Subcutaneous abdominal adipose tissue (tissue), 5 donors: ENCODE measurements at regions not wholly inside any gene's neighbourhood (a gene's known extent, or its start where the extent isn't known, plus 50 kb on each side); places are given as distances from the start of the nearest gene placed in this dataset.
"Not testable (repeated sequence)": the region's sequence is repeated elsewhere in the genome, so short reads cannot be mapped to it uniquely, and the experiment has no call there.

Experiments used
- H3K27ac ChIP-seq: one replicate; pipeline ENCODE4 v1.7.0; 2013; ENCODE audit warnings: low read depth, mild to moderate bottlenecking, inconsistent platforms, low read length, moderate library complexity
- H3K27me3 ChIP-seq, 5 donors: one replicate each; pipeline ENCODE4 v1.7.0; 2013; ENCODE audit warnings: low read length in 5 of 5, inconsistent platforms in 1 of 5; ENCODE audit not compliant: control insufficient read depth in 5 of 5, insufficient read depth in 4 of 5
- H3K36me3 ChIP-seq, 5 donors: one replicate each; pipeline ENCODE4 v1.7.0; 2013; ENCODE audit warnings: low read length in 5 of 5; ENCODE audit not compliant: control insufficient read depth in 5 of 5, insufficient read depth in 5 of 5
- H3K4me1 ChIP-seq, 5 donors: one replicate each; pipeline ENCODE4 v1.7.0; 2013; ENCODE audit warnings: low read length in 5 of 5, mild to moderate bottlenecking in 3 of 5, moderate library complexity in 1 of 5; ENCODE audit not compliant: control insufficient read depth in 5 of 5, insufficient read depth in 5 of 5
- H3K4me3 ChIP-seq, 5 donors: one replicate each; pipeline ENCODE4 v1.7.0; 2013; ENCODE audit warnings: low read length in 5 of 5, low read depth in 1 of 5
- H3K9ac ChIP-seq, 5 donors: one replicate each; pipeline ENCODE4 v1.7.0; 2013; ENCODE audit warnings: low read length in 5 of 5, mild to moderate bottlenecking in 4 of 5, moderate library complexity in 3 of 5
- H3K9me3 ChIP-seq, 5 donors: one replicate each; pipeline ENCODE4 v1.7.0; 2013; ENCODE audit warnings: low read length in 5 of 5; ENCODE audit not compliant: control insufficient read depth in 5 of 5
- donor health status: healthy.
- donor health status: healthy.
- donor health status: healthy.
- donor health status: healthy.
- donor health status: healthy.

- H3K9me3 ChIP-seq, result peaks cover 0 to under 1% (median 0%) of the 10 kb centered on the region in 5 donors
- H3K4me3 ChIP-seq, result no peak overlapping the region
- no peaks in the 10 kb centered on the region for H3K36me3 ChIP-seq
- H3K4me1 ChIP-seq, result no peaks in the 10 kb centered on the region
- no peaks in the 10 kb centered on the region for H3K27me3 ChIP-seq
- H3K9ac ChIP-seq, result no peak overlapping the region
- H3K27ac ChIP-seq, result no peak overlapping the region
Observed at GRCh38 chr1:189986516-189986915, 491.1 kb downstream of the BRINP3 start.

DNA sequence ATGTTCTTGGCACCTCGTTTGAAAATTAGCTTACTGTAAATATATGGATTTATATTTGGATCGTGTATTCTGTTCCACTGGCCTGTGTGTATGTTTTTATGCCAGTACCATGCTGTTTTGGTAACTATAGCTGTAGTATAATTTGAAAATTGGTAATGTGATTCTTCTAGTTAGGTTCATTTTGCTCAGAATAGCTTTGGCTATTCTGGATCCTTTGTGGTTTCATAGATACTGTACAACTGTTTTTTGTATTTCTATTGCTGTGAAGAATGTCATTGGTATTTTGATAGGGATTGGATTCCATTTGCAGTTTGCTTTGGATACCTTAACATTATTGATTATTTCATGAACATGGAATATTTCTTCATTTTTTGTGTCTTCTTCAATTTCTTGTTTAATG, 490.2 kb downstream of the BRINP3 start:
- no peaks in the 10 kb centered on the region for H3K36me3 ChIP-seq
- H3K27ac ChIP-seq, result no peak overlapping the region
- no peak overlapping the region for H3K4me3 ChIP-seq
- H3K9me3 ChIP-seq, result peaks cover 0 to 8% (median 3%) of the 10 kb centered on the region in 5 donors
- no peaks in the 10 kb centered on the region for H3K27me3 ChIP-seq
- H3K9ac ChIP-seq, result no peak overlapping the region
- no peaks in the 10 kb centered on the region for H3K4me1 ChIP-seq

- Histone ChIP-seq H3K4me1 (no peaks in the 10 kb centered on the region), H3K9me3 (peaks cover 5 to 13% (median 6%) of the 10 kb centered on the region in 5 donors), H3K36me3 (no peaks in the 10 kb centered on the region), H3K27me3 (no peaks in the 10 kb centered on the region), H3K9ac (no peak overlapping the region), H3K27ac (no peak overlapping the region), H3K4me3 (no peak overlapping the region)
Observed at GRCh38 chr1:189992856-189993255, 484.8 kb downstream of the BRINP3 start.

DNA sequence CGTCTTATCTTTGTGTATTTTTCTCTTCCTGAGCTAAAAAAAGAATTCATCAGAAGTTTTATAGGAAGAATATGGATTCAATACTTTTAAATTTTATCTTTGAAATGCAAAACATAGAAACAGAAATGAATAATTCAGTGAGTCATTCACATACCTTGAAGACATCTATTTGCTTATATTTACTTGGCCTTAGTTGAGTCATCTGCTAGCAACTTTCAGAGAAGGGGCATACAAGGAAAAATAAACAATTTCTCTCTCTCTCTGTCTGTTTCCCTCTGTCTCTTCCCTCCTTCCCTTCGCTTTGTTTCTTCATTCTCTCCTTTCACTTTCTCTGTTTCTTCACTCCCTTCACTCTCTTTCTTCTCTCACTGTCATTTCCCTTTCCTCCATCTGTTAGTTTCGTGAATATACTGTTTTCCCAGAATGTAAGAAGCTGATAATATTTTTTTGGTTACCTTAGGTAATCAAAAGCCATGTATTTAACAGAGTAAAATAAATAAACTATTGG, 477.2 kb downstream of the BRINP3 start:
- Histone ChIP-seq H3K27ac (no peak overlapping the region), H3K4me3 (no peak overlapping the region), H3K9me3 (no peaks in the 10 kb centered on the region), H3K9ac (no peak overlapping the region), H3K4me1 (no peaks in the 10 kb centered on the region), H3K27me3 (no peaks in the 10 kb centered on the region), H3K36me3 (no peaks in the 10 kb centered on the region)

DNA sequence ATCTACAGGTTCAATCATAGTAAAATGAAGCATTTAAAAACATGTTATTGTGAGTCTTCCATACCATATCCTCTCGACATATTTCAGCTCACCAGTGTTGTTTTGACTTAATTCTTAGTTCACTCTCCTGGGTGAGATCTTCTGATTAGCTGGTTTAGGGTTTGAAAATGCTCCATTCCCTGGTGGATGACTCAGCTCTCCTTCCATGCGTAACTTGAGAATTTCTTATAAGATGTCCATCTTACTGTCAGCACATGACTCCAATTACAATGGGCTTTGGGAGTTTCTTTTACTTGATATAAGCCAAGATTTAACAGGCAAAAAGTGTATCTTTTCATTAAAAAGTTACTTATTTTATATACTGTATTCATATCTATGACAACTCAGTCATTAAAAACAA, 476.5 kb downstream of the BRINP3 start:
- Histone ChIP-seq H3K9ac (no peak overlapping the region), H3K27ac (no peak overlapping the region), H3K9me3 (peaks cover 0 to 2% (median 0%) of the 10 kb centered on the region in 5 donors), H3K36me3 (no peaks in the 10 kb centered on the region), H3K27me3 (no peaks in the 10 kb centered on the region), H3K4me1 (no peaks in the 10 kb centered on the region), H3K4me3 (no peak overlapping the region)

GRCh38 chr1:190003376-190003775, 474.3 kb downstream of the BRINP3 start:
- Histone ChIP-seq H3K36me3 (no peaks in the 10 kb centered on the region), H3K27me3 (no peaks in the 10 kb centered on the region), H3K4me1 (no peaks in the 10 kb centered on the region), H3K9me3 (peaks cover 0 to 4% (median 0%) of the 10 kb centered on the region in 5 donors), H3K9ac (no peak overlapping the region), H3K4me3 (no peak overlapping the region), H3K27ac (no peak overlapping the region)

DNA sequence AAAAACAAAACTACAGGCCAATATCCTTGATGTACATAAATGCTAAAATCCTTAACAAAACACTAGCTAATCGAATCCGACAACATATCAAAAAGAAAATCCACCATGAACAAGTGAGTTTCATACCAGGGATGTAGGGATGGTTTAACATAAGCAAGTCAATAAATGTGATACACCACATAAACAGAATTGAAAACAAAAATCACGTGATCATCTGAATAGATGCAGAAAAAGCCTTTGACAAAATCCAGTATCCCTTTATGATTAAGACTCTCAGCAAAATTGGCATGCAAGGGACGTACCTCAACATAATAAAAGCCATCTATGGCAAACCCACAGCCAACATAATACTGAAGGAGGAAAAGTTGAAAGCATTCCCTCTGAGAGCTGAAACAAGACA, 466.1 kb downstream of the BRINP3 start:
- no peaks in the 10 kb centered on the region for H3K4me1 ChIP-seq
- no peaks in the 10 kb centered on the region for H3K36me3 ChIP-seq
- H3K27ac ChIP-seq, result no peak overlapping the region
- H3K27me3 ChIP-seq, result no peaks in the 10 kb centered on the region
- H3K9ac ChIP-seq, result no peak overlapping the region
- no peak overlapping the region for H3K4me3 ChIP-seq
- H3K9me3 ChIP-seq, result peaks cover 0 to 3% (median 0%) of the 10 kb centered on the region in 5 donors

- not testable (repeated sequence) for H3K4me3 ChIP-seq, H3K36me3 ChIP-seq, H3K4me1 ChIP-seq, H3K9ac ChIP-seq, H3K9me3 ChIP-seq, H3K27me3 ChIP-seq, H3K27ac ChIP-seq
Observed at GRCh38 chr1:190019151-190019550, 458.5 kb downstream of the BRINP3 start.

GRCh38 chr1:190019717-190020116, 457.9 kb downstream of the BRINP3 start:
- Histone ChIP-seq H3K4me1 (no peaks in the 10 kb centered on the region), H3K27me3 (no peaks in the 10 kb centered on the region), H3K36me3 (no peaks in the 10 kb centered on the region), H3K9me3 (no peaks in the 10 kb centered on the region), H3K27ac (no peak overlapping the region), H3K4me3 (no peak overlapping the region), H3K9ac (no peak overlapping the region)

GRCh38 chr1:190022709-190023108, 455.0 kb downstream of the BRINP3 start:
- H3K27me3 ChIP-seq, result no peaks in the 10 kb centered on the region
- no peak overlapping the region for H3K9ac ChIP-seq
- H3K27ac ChIP-seq, result no peak overlapping the region
- H3K36me3 ChIP-seq, result no peaks in the 10 kb centered on the region
- H3K9me3 ChIP-seq, result no peaks in the 10 kb centered on the region
- H3K4me1 ChIP-seq, result no peaks in the 10 kb centered on the region
- no peak overlapping the region for H3K4me3 ChIP-seq

- Histone ChIP-seq H3K36me3 (no peaks in the 10 kb centered on the region), H3K4me3 (no peak overlapping the region), H3K4me1 (no peaks in the 10 kb centered on the region), H3K27ac (no peak overlapping the region), H3K9ac (no peak overlapping the region), H3K9me3 (no peaks in the 10 kb centered on the region), H3K27me3 (no peaks in the 10 kb centered on the region)
Observed at GRCh38 chr1:190029441-190029840, 448.2 kb downstream of the BRINP3 start.
